Adipocyte (in vitro differentiated cells): ENCODE measurements at regions not wholly inside any gene's neighbourhood (a gene's known extent, or its start where the extent isn't known, plus 50 kb on each side); places are given as distances from the start of the nearest gene placed in this dataset.
A peak's percentile ranks its signal among the peaks of the same experiment; 100 is the strongest.

Experiments used
- DNase-seq: peaks from one replicate; pipeline ENCODE4 v3.0.0-alpha.2; 2015; ENCODE audit warnings: low read depth
- H3K27me3 ChIP-seq: replicated peaks from 2 replicates; pipeline ENCODE4 v1.7.0; 2013; ENCODE audit warnings: mild to moderate bottlenecking, low read length, moderate library complexity; ENCODE audit not compliant: control insufficient read depth, insufficient read depth
- H3K36me3 ChIP-seq: 2 replicates; pipeline ENCODE4 v1.7.0; 2013; ENCODE audit warnings: low read length, mild to moderate bottlenecking, moderate library complexity; ENCODE audit not compliant: control insufficient read depth, insufficient read depth, severe bottlenecking
- H3K4me1 ChIP-seq: 2 replicates; pipeline ENCODE4 v1.7.0; 2013; ENCODE audit warnings: mild to moderate bottlenecking, low read length, moderate library complexity; ENCODE audit not compliant: control insufficient read depth, insufficient read depth
- H3K4me3 ChIP-seq: 2 replicates; pipeline ENCODE4 v1.7.0; 2013; ENCODE audit warnings: mild to moderate bottlenecking, low read length, moderate library complexity
- H3K9ac ChIP-seq: 2 replicates; pipeline ENCODE4 v1.7.0; 2013; ENCODE audit warnings: mild to moderate bottlenecking, low read length, moderate library complexity
- H3K9me3 ChIP-seq: 2 replicates; pipeline ENCODE4 v1.7.0; 2013; ENCODE audit warnings: mild to moderate bottlenecking, low read length, moderate library complexity; ENCODE audit not compliant: control insufficient read depth

GRCh38 chr6:14393910-14394309, 276.3 kb downstream of the CD83 start:
- Histone ChIP-seq H3K9ac (no peak overlapping the region), H3K4me1 (no peaks in the 10 kb centered on the region), H3K4me3 (no peak overlapping the region), H3K27me3 (no peaks in the 10 kb centered on the region), H3K36me3 (no peaks in the 10 kb centered on the region), H3K9me3 (no peaks in the 10 kb centered on the region)
- DNase-seq = no peak

- H3K27me3 ChIP-seq = no peaks in the 10 kb centered on the region
- H3K4me1 ChIP-seq = no peaks in the 10 kb centered on the region
- no peak overlapping the region for H3K4me3 ChIP-seq
- H3K36me3 ChIP-seq = no peaks in the 10 kb centered on the region
- no peak overlapping the region for H3K9ac ChIP-seq
- H3K9me3 ChIP-seq = no peaks in the 10 kb centered on the region
- no peak for DNase-seq
These were observed 278.8 kb downstream of the CD83 start for GRCh38 chr6:14396392-14396791.

- H3K36me3 ChIP-seq = no peaks in the 10 kb centered on the region
- no peak overlapping the region for H3K9ac ChIP-seq
- H3K27me3 ChIP-seq = no peaks in the 10 kb centered on the region
- peak; percentile 15 for DNase-seq
- H3K4me1 ChIP-seq = no peaks in the 10 kb centered on the region
- no peak overlapping the region for H3K4me3 ChIP-seq
- no peaks in the 10 kb centered on the region for H3K9me3 ChIP-seq
These were observed 279.4 kb downstream of the CD83 start for GRCh38 chr6:14396826-14397517.

GRCh38 chr6:14397518-14397901, 279.9 kb downstream of the CD83 start:
- no peak for DNase-seq
- Histone ChIP-seq H3K36me3 (no peaks in the 10 kb centered on the region), H3K9ac (no peak overlapping the region), H3K4me3 (no peak overlapping the region), H3K9me3 (no peaks in the 10 kb centered on the region), H3K4me1 (no peaks in the 10 kb centered on the region), H3K27me3 (no peaks in the 10 kb centered on the region)

- no peak for DNase-seq
- no peak overlapping the region for H3K4me3 ChIP-seq
- no peaks in the 10 kb centered on the region for H3K36me3 ChIP-seq
- H3K4me1 ChIP-seq = no peaks in the 10 kb centered on the region
- H3K9me3 ChIP-seq = no peaks in the 10 kb centered on the region
- H3K27me3 ChIP-seq = no peaks in the 10 kb centered on the region
- H3K9ac ChIP-seq = no peak overlapping the region
These were observed 281.4 kb downstream of the CD83 start for GRCh38 chr6:14398953-14399352.

- Histone ChIP-seq H3K9ac (no peak overlapping the region), H3K27me3 (no peaks in the 10 kb centered on the region), H3K4me3 (no peak overlapping the region), H3K4me1 (no peaks in the 10 kb centered on the region), H3K36me3 (no peaks in the 10 kb centered on the region), H3K9me3 (no peaks in the 10 kb centered on the region)
- no peak for DNase-seq
These were observed 282.1 kb downstream of the CD83 start for GRCh38 chr6:14399635-14400034.

GRCh38 chr6:14401246-14401645, 283.7 kb downstream of the CD83 start:
- H3K36me3 ChIP-seq = no peaks in the 10 kb centered on the region
- no peaks in the 10 kb centered on the region for H3K9me3 ChIP-seq
- peak; percentile 16 for DNase-seq

GRCh38 chr6:14406614-14407331, 289.2 kb downstream of the CD83 start:
- no peaks in the 10 kb centered on the region for H3K4me1 ChIP-seq
- DNase-seq = no peak
- H3K36me3 ChIP-seq = no peaks in the 10 kb centered on the region
- no peak overlapping the region for H3K4me3 ChIP-seq
- H3K9me3 ChIP-seq = no peaks in the 10 kb centered on the region
- no peak overlapping the region for H3K9ac ChIP-seq
- H3K27me3 ChIP-seq = no peaks in the 10 kb centered on the region

More at GRCh38 chr6:14401246-14401645, 283.7 kb downstream of the CD83 start:
- Histone ChIP-seq H3K9ac (no peak overlapping the region), H3K4me1 (no peaks in the 10 kb centered on the region), H3K27me3 (no peaks in the 10 kb centered on the region), H3K4me3 (no peak overlapping the region)

- no peak overlapping the region for H3K9ac ChIP-seq
- H3K9me3 ChIP-seq = no peaks in the 10 kb centered on the region
- H3K27me3 ChIP-seq = no peaks in the 10 kb centered on the region
- H3K4me3 ChIP-seq = no peak overlapping the region
- no peak for DNase-seq
- H3K36me3 ChIP-seq = no peaks in the 10 kb centered on the region
- no peaks in the 10 kb centered on the region for H3K4me1 ChIP-seq
These were observed 290.9 kb downstream of the CD83 start for GRCh38 chr6:14408446-14408845.

GRCh38 chr6:14412026-14412425, 294.5 kb downstream of the CD83 start:
- no peaks in the 10 kb centered on the region for H3K9me3 ChIP-seq
- H3K4me1 ChIP-seq = no peaks in the 10 kb centered on the region
- no peaks in the 10 kb centered on the region for H3K27me3 ChIP-seq
- no peak for DNase-seq
- H3K36me3 ChIP-seq = no peaks in the 10 kb centered on the region
- no peak overlapping the region for H3K9ac ChIP-seq
- H3K4me3 ChIP-seq = no peak overlapping the region

- Histone ChIP-seq H3K27me3 (no peaks in the 10 kb centered on the region), H3K4me1 (no peaks in the 10 kb centered on the region)
- DNase-seq = no peak
These were observed 297.9 kb downstream of the CD83 start for GRCh38 chr6:14415452-14415851.

More at GRCh38 chr6:14415452-14415851, 297.9 kb downstream of the CD83 start:
- peaks cover 6% of the 10 kb centered on the region for H3K9me3 ChIP-seq
- no peak overlapping the region for H3K4me3 ChIP-seq
- no peaks in the 10 kb centered on the region for H3K36me3 ChIP-seq
- H3K9ac ChIP-seq = no peak overlapping the region
